Ishikawa (cell line): ENCODE measurements at regions not wholly inside any gene's neighbourhood (a gene's known extent, or its start where the extent isn't known, plus 50 kb on each side); places are given as distances from the start of the nearest gene placed in this dataset.

Experiments
- CEBPB ChIP-seq: IDR thresholded peaks from 2 replicates; pipeline ENCODE4 v1.6.1; 2012
- CREB1 ChIP-seq: IDR thresholded peaks from 2 replicates; pipeline ENCODE4 v1.6.1; 2012; ENCODE audit warnings: low read depth
- EP300 ChIP-seq: IDR thresholded peaks from 2 replicates; pipeline ENCODE4 v1.6.1; 2012; ENCODE audit warnings: borderline replicate concordance
- FOXM1 ChIP-seq: IDR thresholded peaks from 2 replicates; pipeline ENCODE4 v1.6.1; 2012; ENCODE audit warnings: low read depth, borderline replicate concordance
- MAX ChIP-seq: IDR thresholded peaks from 2 replicates; pipeline ENCODE4 v1.6.1; 2012
- NFIC ChIP-seq: IDR thresholded peaks from 2 replicates; pipeline ENCODE4 v1.6.1; 2012
- RAD21 ChIP-seq: IDR thresholded peaks from 2 replicates; pipeline ENCODE4 v1.6.1; 2012; ENCODE audit warnings: low read depth
- TAF1 ChIP-seq: IDR thresholded peaks from 2 replicates; pipeline ENCODE4 v1.6.1; 2012; ENCODE audit warnings: low read depth, mild to moderate bottlenecking
- TCF12 ChIP-seq: IDR thresholded peaks from 2 replicates; pipeline ENCODE4 v1.6.1; 2012; ENCODE audit warnings: low read depth
- USF1 ChIP-seq: IDR thresholded peaks from 2 replicates; pipeline ENCODE4 v1.6.1; 2012
- YY1 ChIP-seq: IDR thresholded peaks from 2 replicates; pipeline ENCODE4 v1.6.1; 2012; ENCODE audit warnings: low read depth

GRCh38 chr18:77433076-77433475, 183.4 kb downstream of the GALR1 start:
- no peak for TF ChIP-seq RAD21
- no peak for TF ChIP-seq FOXM1
- TF ChIP-seq USF1, result no peak
- no peak for TF ChIP-seq TAF1
- TF ChIP-seq CEBPB, result no peak
- no peak for TF ChIP-seq MAX
- no peak for TF ChIP-seq CREB1
- no peak for TF ChIP-seq TCF12
- TF ChIP-seq NFIC, result no peak
- no peak for TF ChIP-seq YY1
- TF ChIP-seq EP300, result no peak
